ENCODE measurements at regions not wholly inside any gene's neighbourhood (a gene's known extent, or its start where the extent isn't known, plus 50 kb on each side); places are given as distances from the start of the nearest gene placed in this dataset.

DNA sequence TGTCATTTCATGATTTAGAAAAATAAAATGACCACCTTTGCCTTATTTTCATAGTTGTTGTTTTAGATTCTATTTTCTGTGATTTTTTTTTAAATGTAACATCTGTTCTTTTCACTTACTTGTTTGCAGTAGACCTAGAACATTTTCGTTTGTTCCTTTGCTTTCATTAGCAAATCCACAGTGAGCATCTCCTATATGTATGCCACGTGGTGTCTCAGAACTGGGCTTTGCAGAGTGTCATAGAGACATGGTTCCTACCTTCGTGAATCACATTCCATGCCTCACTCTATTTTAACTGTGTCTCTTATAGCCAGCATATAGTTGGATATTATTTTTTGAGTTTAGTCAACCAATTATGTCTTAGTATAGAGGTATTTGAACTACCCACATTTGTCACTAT lies 118.2 kb downstream of the KLF13 start:
- FAIRE-seq = peak; percentile 56
- Histone ChIP-seq H3K4me3 (no peak overlapping the region), H3K4me2 (no peak overlapping the region), H3K9me3 (no peaks in the 10 kb centered on the region), H3K4me1 (peaks cover 34% of the 10 kb centered on the region), H3K27ac (no peak overlapping the region)
- POLR2A ChIA-PET = no interaction called here
- TF ChIP-seq SREBF2 (IDR thresholded peaks at IDR 0.05) = no peak
- TF ChIP-seq ZNF302 (CRISPR knock-in tag; IDR thresholded peaks at IDR 0.05) = no peak
- TF ChIP-seq, protein P1, sequence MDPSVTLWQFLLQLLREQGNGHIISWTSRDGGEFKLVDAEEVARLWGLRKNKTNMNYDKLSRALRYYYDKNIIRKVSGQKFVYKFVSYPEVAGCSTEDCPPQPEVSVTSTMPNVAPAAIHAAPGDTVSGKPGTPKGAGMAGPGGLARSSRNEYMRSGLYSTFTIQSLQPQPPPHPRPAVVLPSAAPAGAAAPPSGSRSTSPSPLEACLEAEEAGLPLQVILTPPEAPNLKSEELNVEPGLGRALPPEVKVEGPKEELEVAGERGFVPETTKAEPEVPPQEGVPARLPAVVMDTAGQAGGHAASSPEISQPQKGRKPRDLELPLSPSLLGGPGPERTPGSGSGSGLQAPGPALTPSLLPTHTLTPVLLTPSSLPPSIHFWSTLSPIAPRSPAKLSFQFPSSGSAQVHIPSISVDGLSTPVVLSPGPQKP (IDR thresholded peaks at IDR 0.05; ENCODE audit: low read depth, low read length) = no peak
- no peak for DNase-seq (ENCODE audit: low read depth in 1 of 2, low spot score in 1 of 2)
- CTCF ChIA-PET = interaction anchor here (1.8 kb wide), 1 partner anchor 43 kb away, joined by 6 read pairs; no protein-coding TSS in a partner anchor
- ATAC-seq = no peak
- 68% methylated on average over 3 of the region's 3 CpGs for WGBS (ENCODE audit: missing lambda C conversion rate)

- POLR2A ChIA-PET = no interaction called here
- Histone ChIP-seq H3K9me3 (no peaks in the 10 kb centered on the region), H3K4me2 (no peak overlapping the region), H3K4me1 (peaks cover 25% of the 10 kb centered on the region), H3K4me3 (no peak overlapping the region), H3K27ac (no peak overlapping the region)
- ATAC-seq = no peak
- no peak for FAIRE-seq
- no peak for DNase-seq (ENCODE audit: low read depth in 1 of 2, low spot score in 1 of 2)
- TF ChIP-seq PHF8 (IDR thresholded peaks at IDR 0.05; ENCODE audit: borderline replicate concordance, low read depth) = no peak
- TF ChIP-seq ZFP36 (IDR thresholded peaks at IDR 0.05; ENCODE audit: borderline replicate concordance, partially characterized antibody) = no peak
- no peak for TF ChIP-seq RAD21 (conservative IDR thresholded peaks at IDR 0.05 in 1 of 2, IDR thresholded peaks at IDR 0.05 in 1 of 2)
- no peak for TF ChIP-seq FOXS1 (CRISPR knock-in tag; IDR thresholded peaks at IDR 0.05)
- TF ChIP-seq EHMT2 (IDR thresholded peaks at IDR 0.05; ENCODE audit: low read depth) = no peak
- TF ChIP-seq EP300 (IDR thresholded peaks at IDR 0.05) = no peak
- no peak for TF ChIP-seq CHD2 (IDR thresholded peaks at IDR 0.05; ENCODE audit: low read length, partially characterized antibody)
- TF ChIP-seq NFE2L2 (conservative IDR thresholded peaks at IDR 0.05; ENCODE audit: low read length) = no peak
- no peak for TF ChIP-seq HDAC2 (IDR thresholded peaks at IDR 0.05)
- no peak for TF ChIP-seq MAFK (IDR thresholded peaks at IDR 0.05; ENCODE audit: partially characterized antibody)
- CTCF ChIA-PET = interaction anchor here (1.0 kb wide), 1 partner anchor 42 kb away, joined by 4 read pairs; no protein-coding TSS in a partner anchor
- WGBS (ENCODE audit: missing lambda C conversion rate) = 70% methylated on average over 7 of the region's 7 CpGs
Observed at GRCh38 chr15:31446546-31446945, 119.9 kb downstream of the KLF13 start.

- ATAC-seq = no peak
- Histone ChIP-seq H3K4me1 (peaks cover 11% of the 10 kb centered on the region), H3K4me2 (no peak overlapping the region), H3K9me3 (no peaks in the 10 kb centered on the region), H3K4me3 (no peak overlapping the region), H3K27ac (no peak overlapping the region)
- CTCF ChIA-PET = interaction anchor here (1.1 to 2.7 kb wide), 3 partner anchors 13 to 40 kb away, joined by 3 to 17 read pairs (median 10); no protein-coding TSS in a partner anchor
- TF ChIP-seq CHD2 (IDR thresholded peaks at IDR 0.05; ENCODE audit: low read length, partially characterized antibody) (no peak), SMC3 (IDR thresholded peaks at IDR 0.05) (no peak), E2F6 (IDR thresholded peaks at IDR 0.05; ENCODE audit: borderline replicate concordance, low read depth) (no peak), NR3C1 (IDR thresholded peaks at IDR 0.05) (no peak), EP300 (IDR thresholded peaks at IDR 0.05) (no peak)
- WGBS (ENCODE audit: missing lambda C conversion rate) = 64% methylated on average over 8 of the region's 8 CpGs
- peak; percentile 39 for FAIRE-seq
- POLR2A ChIA-PET = no interaction called here
- DNase-seq (ENCODE audit: low read depth in 1 of 2, low spot score in 1 of 2) = no peak
Observed at GRCh38 chr15:31447931-31448634, 121.4 kb downstream of the KLF13 start.

DNA sequence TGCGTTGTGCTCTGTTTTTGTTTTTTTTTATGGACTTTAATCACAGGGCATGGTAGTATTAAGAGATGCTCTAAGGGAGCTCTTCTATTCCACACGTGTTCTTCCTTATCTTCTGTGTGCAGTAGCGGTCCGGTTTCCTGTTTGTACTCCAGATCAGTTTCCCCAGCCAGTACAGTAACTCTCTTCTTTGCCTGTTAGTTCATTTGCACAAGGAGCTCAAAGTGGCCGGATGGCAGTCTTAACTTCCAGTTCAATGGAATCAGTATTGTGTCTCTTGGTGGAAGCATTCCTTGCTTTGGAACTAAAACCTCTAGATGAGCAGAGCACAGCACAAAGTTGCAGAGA lies 122.0 kb downstream of the KLF13 start:
- FAIRE-seq (no peak), ATAC-seq (no peak), DNase-seq (ENCODE audit: low read depth in 1 of 2, low spot score in 1 of 2) (no peak)
- no peak overlapping the region for H3K4me3 ChIP-seq
- ChIA-PET CTCF (interaction anchor here (0.5 to 2.7 kb wide), 5 partner anchors 10 to 161 kb away, joined by 3 to 17 read pairs (median 3); no protein-coding TSS in a partner anchor), POLR2A (no interaction called here)
- H3K4me1 ChIP-seq = peaks cover 6% of the 10 kb centered on the region
- H3K9me3 ChIP-seq = no peaks in the 10 kb centered on the region
- H3K4me2 ChIP-seq = no peak overlapping the region
- no peak overlapping the region for H3K27ac ChIP-seq
- 77% methylated on average over 5 of the region's 5 CpGs for WGBS (ENCODE audit: missing lambda C conversion rate)
- TF ChIP-seq EHF (CRISPR knock-in tag; IDR thresholded peaks at IDR 0.05) = no peak
- no peak for TF ChIP-seq SREBF2 (IDR thresholded peaks at IDR 0.05)
- TF ChIP-seq HOXB5 (CRISPR knock-in tag; IDR thresholded peaks at IDR 0.05) = no peak
- TF ChIP-seq, protein P2, sequence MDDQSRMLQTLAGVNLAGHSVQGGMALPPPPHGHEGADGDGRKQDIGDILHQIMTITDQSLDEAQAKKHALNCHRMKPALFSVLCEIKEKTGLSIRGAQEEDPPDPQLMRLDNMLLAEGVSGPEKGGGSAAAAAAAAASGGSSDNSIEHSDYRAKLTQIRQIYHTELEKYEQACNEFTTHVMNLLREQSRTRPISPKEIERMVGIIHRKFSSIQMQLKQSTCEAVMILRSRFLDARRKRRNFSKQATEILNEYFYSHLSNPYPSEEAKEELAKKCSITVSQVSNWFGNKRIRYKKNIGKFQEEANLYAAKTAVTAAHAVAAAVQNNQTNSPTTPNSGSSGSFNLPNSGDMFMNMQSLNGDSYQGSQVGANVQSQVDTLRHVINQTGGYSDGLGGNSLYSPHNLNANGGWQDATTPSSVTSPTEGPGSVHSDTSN (IDR thresholded peaks at IDR 0.05) = no peak
- TF ChIP-seq RARB (CRISPR knock-in tag; IDR thresholded peaks at IDR 0.05) = no peak
- no peak for TF ChIP-seq KDM1A (IDR thresholded peaks at IDR 0.05; ENCODE audit: low read depth)
- no peak for TF ChIP-seq CBX8 (IDR thresholded peaks at IDR 0.05)
- no peak for TF ChIP-seq ZFP36 (IDR thresholded peaks at IDR 0.05; ENCODE audit: borderline replicate concordance, partially characterized antibody)
- TF ChIP-seq MAFK (IDR thresholded peaks at IDR 0.05; ENCODE audit: partially characterized antibody) = no peak
- TF ChIP-seq HOXB13 (CRISPR knock-in tag; IDR thresholded peaks at IDR 0.05; ENCODE audit: low read depth) = no peak
- TF ChIP-seq RNF2 (IDR thresholded peaks at IDR 0.05; ENCODE audit: borderline replicate concordance, low read depth) = no peak
- TF ChIP-seq GATA3 (IDR thresholded peaks at IDR 0.05; ENCODE audit: borderline replicate concordance) = no peak
- no peak for TF ChIP-seq ZNF302 (CRISPR knock-in tag; IDR thresholded peaks at IDR 0.05)
- no peak for TF ChIP-seq RFX5 (IDR thresholded peaks at IDR 0.05)
- TF ChIP-seq CTCF (IDR thresholded peaks at IDR 0.05) = no peak

Data from A549 (cell line).